ENCODE measurements at regions not wholly inside any gene's neighbourhood (a gene's known extent, or its start where the extent isn't known, plus 50 kb on each side); places are given as distances from the start of the nearest gene placed in this dataset.

- TF ChIP-seq EZH2 (IDR thresholded peaks at IDR 0.05; ENCODE audit: borderline replicate concordance, insufficient read depth, low read depth, low read length, poor library complexity, severe bottlenecking) (no peak), CTCF (IDR thresholded peaks at IDR 0.05) (no peak)
These were observed 362.2 kb downstream of the LRATD1 start for GRCh38 chr2:14994721-14995120.

All from B cell (primary cell).